ENCODE measurements at regions not wholly inside any gene's neighbourhood (a gene's known extent, or its start where the extent isn't known, plus 50 kb on each side); places are given as distances from the start of the nearest gene placed in this dataset.

DNA sequence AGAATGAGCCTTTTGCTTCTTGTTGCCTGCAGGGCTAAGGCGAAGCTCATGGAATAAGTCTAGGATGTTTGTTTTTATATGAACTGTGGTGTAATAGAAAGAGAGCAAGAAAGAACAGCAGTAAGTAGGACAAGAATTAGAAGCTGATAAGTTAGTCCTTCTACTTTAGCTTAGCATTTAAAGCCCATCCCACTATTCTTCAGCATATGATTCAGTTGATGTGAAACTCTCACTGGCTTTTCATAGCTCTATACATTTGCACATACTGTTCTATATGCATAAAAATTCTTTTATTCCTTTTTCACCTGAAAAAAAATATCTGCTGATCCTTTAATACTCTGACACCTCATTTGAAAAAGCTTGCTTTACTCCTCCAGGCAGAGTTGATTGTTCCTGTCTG lies 712.0 kb downstream of the USP25 start:
- no peak for TF ChIP-seq POLR2A (IDR thresholded peaks at IDR 0.05)
- TF ChIP-seq, protein P1, sequence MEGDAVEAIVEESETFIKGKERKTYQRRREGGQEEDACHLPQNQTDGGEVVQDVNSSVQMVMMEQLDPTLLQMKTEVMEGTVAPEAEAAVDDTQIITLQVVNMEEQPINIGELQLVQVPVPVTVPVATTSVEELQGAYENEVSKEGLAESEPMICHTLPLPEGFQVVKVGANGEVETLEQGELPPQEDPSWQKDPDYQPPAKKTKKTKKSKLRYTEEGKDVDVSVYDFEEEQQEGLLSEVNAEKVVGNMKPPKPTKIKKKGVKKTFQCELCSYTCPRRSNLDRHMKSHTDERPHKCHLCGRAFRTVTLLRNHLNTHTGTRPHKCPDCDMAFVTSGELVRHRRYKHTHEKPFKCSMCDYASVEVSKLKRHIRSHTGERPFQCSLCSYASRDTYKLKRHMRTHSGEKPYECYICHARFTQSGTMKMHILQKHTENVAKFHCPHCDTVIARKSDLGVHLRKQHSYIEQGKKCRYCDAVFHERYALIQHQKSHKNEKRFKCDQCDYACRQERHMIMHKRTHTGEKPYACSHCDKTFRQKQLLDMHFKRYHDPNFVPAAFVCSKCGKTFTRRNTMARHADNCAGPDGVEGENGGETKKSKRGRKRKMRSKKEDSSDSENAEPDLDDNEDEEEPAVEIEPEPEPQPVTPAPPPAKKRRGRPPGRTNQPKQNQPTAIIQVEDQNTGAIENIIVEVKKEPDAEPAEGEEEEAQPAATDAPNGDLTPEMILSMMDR (IDR thresholded peaks at IDR 0.05), result no peak

All from prostate gland (tissue), 2 donors.